GM21619 (cell line): ENCODE measurements at regions not wholly inside any gene's neighbourhood (a gene's known extent, or its start where the extent isn't known, plus 50 kb on each side); places are given as distances from the start of the nearest gene placed in this dataset.
"Not testable (repeated sequence)": the region's sequence is repeated elsewhere in the genome, so short reads cannot be mapped to it uniquely, and the experiment has no call there.

Experiments
- ATAC-seq: cut with Tn5 transposase; IDR thresholded peaks from one replicate; pipeline ENCODE4 v1.9.1; 2021; ENCODE audit not compliant: unreplicated experiment

DNA sequence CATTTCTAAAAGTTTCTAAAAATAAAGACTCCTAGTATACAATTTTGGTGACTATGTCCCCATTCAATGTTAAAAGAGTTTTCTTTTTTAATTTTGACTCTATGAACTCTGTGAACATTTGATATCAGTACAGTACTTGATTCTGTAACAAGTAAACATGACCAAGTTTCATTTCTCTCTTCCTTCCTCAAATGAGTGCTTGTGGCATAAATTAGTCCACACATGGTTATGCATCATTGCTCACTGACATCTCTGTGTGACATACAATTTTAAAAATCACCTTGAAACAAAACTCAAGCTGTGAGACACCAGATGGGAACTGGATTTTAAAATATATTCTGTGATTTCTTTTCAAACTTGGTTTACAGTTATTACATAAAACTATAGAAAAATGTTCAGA, 253.9 kb upstream of the MDGA2 start:
- ATAC-seq, result peak; percentile 86

DNA sequence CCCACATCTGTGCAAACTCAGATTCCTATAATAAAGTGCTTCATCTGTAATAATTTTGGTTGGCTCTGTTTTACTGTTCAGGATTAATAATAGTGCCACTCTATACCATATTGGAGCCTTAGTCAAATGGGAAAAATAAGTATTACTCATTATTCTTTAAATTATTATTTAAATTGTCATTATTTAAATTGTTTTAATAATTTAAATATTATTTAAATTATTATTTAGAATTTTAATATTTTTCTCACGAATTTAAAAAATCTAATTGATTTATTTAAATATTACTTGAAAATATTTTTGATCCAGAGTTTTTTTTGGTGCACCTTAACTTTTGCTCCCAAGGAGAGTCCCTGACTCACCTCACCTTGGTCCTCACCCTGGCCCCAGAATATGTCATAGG, 245.7 kb upstream of the MDGA2 start:
- ATAC-seq, result no peak

DNA sequence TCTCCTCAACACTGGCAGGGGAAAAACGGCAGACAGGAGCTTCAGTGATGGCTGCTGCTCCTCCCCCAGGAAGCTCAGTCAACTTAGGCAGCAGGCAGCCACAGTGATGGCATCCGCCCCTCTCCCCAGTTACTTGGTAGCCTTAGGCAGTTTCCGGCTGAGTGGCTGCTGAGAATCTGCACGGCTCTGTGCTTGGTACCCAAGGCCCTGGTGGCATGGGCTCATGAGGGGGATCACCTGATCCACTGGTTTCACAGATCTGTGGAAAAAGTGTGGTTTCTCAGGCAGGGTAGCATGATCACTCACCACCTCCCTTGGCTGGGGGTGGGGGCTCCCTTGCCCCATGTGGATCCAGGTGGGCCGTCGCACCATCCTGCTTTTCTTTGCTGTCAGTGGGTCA, 244.6 kb upstream of the MDGA2 start:
- no peak for ATAC-seq

DNA sequence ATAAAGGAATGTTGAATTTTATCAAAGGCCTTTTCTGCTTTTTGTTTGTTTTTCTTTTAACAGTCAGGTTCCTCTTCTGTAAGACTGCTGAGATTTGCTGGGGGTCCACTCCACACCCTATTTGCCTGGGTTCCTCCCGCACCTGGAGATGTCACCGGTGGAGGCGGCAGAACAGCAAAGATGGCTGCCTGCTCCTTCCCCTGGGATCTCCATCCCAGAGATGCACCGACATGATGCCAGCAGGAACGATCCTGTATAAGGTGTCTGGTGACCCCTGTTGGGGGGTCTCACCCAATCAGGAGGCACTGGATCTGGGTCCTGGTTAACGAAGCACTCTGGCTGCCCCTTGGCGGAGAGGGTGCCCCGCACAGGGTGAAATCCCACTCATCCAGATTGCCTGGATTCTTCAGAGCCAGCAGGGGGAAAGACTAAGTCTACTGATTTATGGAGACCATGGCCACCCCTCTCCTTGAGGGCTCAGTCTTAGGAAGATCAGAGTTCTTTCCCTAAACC, 244.0 kb upstream of the MDGA2 start:
- no peak for ATAC-seq

DNA sequence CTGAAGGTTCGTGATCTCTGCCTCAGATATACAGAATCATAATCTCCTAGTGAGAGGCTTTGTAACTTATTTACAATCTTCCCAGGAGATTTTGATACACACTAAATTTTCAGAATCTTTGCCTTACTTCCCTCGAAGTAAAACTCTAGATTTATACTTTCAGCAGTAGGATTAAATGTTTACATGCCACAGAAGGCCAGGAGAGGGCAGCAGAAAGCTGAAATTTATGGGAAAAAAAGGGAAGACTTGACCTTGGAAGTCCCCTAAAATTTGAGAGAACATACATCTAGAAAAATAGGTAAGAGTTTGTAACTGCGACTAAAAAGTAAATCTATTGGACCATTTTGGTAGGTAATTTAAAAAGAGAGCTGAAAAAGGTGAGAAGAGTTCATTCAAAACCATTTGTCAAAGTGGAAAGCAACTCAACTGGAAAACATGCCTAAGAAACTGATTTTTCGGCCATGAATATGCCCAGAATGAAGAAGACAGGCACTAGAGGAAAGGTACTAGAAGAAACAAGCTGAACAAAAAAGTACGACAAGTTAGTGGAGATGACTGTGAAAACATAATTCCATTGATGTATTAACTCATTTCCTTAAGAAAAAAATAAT, 242.0 kb upstream of the MDGA2 start:
- no peak for ATAC-seq

DNA sequence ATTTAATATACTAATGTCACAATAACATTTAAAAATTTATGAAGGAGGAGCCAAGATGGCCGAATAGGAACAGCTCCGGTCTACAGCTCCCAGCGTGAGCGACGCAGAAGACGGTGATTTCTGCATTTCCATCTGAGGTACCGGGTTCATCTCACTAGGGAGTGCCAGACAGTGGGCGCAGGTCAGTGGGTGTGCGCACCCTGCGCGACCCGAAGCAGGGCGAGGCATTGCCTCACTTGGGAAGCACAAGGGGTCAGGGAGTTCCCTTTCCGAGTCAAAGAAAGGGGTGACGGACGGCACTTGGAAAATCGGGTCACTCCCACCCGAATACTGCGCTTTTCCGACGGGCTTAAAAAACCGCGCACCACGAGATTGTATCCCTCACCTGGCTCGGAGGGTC, 225.7 kb upstream of the MDGA2 start:
- not testable (repeated sequence) for ATAC-seq

DNA sequence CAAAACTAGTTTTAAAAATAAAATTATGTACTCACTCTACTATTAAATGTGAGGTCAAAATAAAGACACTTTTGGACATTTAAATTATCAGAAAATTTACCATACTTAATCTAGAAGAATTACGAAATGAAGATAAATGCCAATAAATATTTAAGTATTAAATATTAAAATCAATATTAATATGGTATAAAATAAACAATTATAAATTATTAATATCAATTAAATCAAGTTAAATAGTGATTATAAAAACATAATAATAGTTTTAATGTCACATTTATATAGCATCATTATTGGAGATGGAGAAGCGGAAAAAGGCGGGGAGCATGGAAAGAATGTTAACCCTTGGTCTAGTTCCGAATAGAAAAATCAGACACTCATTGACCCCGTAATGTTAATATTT, 224.3 kb upstream of the MDGA2 start:
- no peak for ATAC-seq

DNA sequence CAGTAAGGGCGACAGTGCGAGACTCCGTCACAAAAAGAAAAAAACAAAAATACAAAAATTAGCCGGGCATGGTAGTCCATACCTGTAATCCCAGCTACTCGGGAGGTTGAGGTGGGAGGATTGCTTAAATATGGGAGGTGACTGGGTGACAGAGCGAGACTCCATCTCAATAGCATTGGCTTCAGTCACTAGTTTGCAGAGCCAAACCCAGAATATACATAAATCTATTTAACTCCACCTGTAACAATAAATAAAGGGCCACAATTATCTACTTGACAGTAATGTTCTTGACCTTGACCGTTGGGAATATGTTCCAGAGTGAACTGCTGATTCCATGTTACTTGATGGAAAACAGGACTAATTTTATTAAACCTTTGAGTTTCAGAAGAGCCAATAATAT, 198.9 kb upstream of the MDGA2 start:
- ATAC-seq, result no peak

DNA sequence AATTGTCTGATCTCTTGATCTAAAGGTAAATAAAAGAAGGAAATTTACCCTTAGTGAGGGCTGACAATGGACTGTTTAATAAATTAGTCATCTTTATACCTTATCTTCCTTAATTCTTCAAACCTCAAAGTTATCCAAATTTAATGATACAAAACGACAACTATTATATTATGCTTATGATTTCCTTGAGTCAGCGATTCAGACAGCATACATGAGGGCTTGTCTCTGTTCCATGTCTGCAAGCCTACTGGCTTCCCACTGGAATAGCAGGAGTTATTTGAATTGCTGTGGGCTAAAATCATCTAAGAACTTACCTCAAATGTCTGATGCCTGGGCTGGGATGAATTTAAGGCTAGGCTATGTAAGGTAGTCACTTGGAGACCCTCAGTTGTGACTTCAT, 197.2 kb upstream of the MDGA2 start:
- no peak for ATAC-seq

DNA sequence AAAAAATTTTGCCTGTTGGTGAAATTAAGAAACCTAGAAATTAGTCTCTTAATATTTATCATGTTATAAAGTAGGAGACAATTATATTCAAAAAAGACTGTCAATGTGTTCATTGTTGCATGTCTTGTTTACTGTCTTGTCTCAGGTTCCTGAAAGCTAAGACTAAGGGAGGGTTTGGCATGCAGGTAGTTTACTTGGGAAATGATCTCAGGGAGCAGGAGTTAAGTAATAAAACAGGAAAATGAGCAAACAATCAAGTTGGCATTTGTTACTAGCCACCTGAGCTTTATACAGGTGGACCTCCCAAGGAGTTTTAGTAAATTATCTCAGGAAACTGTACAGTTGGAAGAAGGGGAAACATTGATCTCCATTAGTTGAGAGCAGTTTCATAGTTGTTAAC, 188.0 kb upstream of the MDGA2 start:
- ATAC-seq, result no peak

DNA sequence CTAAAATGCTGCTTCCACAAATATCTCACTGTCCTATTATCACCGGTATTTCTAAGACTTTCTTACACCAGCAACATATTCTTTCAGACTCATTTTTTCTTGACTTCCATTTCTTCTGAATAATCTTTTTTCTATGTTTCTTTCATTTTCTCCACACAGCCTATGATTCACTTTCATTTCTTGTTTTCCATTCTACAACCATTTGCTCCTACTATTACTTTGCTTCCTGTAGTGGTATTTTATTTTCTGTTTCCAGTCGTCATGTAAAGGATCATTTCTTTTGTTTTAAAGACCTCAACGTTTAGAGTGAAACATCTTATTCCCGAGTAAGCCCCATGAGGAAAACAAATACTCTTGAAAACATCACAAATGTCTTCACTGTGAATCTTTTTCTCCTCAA, 182.2 kb upstream of the MDGA2 start:
- no peak for ATAC-seq

DNA sequence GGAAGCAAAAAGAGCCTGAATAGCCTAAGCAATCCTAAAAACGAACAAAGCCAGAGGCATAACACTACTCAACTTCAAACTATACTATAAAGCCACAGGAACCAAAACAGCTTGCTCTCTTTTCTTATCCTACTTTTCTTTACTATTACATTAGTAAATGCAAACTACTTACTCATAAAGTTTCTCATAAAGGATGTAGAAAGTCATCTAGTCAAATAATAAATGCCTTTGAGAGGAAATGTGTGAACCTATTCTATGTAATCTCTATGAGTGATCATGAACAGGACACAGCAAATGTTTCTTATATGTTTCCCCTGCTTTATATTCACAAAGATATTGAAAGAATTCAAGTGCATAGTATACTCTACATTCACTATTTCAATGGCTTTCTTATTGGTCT, 176.9 kb upstream of the MDGA2 start:
- no peak for ATAC-seq

DNA sequence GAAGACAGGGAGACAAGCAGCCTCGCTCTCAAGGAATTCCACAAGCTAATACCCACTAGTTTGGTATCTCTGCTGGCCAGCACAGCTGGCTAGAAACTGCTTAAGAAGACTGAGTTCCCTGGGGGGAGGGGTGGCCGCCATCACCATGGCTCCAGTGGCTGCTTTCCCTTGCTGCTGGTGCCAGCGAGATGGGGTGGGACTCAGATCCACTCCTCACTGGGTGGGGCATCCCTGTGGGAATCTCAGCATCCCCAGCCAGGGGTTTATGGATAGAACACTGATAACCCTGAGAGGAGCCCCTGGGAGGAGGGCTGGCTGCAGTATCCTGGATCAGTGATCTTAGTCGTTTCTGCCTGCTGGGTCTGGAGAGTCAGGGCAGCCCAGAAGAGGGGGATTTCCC, 170.6 kb upstream of the MDGA2 start:
- no peak for ATAC-seq

DNA sequence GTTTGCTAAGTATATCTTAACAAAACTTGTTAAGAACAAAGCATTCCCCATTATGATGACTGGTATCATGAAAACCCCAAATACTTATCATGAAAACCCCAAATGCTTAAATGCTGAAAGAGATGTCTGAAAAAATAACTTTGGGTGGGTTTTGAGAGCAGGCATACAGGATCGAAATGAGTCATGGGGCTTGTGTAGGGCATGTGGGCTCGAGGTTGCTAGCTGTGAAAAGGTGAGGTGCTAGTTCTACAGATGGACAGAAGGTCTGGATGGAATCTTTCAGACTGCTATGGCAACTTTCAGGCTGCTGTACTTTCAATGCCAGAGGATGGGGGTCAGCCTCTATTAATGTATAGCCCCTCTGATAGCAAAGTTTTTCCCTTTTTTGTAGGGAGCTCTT, 167.8 kb upstream of the MDGA2 start:
- ATAC-seq, result no peak

DNA sequence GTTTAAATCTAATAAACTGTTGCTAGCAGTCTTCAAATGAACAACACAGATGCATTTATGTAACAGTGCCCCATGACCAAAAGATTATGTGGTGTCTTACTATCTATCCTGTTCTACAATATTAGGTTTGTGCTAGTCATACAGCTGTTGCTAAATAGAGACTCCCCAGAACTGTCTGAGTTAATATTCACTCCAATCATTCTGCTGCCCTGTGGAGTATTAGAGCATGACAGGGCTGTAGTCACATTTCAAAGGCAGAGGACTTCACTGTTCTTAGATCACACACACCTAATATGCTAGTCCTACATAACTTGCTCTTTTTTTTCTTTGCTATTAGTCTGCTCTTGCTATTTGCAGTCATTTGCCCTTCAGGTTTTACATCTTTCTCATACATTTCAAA, 157.6 kb upstream of the MDGA2 start:
- no peak for ATAC-seq

DNA sequence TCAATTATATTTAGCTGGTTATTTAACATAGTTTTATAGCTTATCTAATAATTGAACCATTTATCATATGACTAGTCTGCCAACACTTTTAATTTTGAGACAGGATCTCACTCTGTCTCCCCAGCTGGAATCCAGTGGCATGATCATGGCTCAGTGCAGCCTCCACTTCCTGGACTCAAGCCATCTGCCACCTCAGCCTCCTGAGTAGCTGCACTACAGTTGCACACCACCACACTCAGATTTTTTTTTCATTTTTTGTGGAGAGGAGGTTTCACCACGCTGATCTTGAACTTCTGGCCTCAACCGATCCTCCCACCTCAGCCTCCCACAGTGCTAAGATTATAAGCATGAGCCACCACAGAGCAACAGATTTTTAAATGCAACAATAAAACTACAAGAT, 151.4 kb upstream of the MDGA2 start:
- no peak for ATAC-seq

DNA sequence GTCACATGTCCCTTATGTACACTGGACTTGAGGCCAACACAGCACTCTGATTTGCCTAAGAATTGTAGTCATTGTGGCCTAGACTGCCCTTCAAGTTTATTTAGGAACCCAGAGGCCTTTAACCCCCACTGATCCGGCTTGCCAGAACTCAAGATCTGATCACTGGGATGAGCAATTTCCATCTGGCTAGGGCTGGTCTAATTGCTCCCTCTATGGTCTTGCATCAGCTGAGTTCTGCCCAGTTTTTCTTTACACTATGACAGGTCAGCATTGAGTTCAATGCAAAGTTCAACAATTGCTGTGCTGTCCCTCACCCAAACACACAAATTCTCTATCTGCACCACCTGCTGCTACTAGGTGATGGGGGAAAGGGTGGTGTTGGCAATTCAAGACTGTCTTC, 146.9 kb upstream of the MDGA2 start:
- no peak for ATAC-seq

DNA sequence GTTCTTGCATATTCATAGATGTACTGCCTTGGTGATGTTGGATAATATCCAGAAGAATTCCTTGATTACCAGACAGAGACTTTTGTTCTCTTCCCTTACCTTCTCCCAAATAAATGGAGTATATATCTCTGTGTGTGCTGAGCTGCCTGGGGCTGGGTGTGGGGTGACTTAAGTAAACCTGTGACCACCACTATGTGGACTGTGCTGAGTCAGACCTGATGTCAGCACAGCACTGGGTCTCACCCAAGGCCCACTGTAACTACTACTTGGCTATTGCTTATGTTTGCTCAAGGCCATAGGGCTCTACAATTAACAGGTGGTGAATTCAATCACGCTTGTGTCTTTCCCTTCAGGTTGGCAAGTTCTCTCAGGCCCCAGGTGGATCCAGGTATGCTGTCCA, 145.7 kb upstream of the MDGA2 start:
- no peak for ATAC-seq

DNA sequence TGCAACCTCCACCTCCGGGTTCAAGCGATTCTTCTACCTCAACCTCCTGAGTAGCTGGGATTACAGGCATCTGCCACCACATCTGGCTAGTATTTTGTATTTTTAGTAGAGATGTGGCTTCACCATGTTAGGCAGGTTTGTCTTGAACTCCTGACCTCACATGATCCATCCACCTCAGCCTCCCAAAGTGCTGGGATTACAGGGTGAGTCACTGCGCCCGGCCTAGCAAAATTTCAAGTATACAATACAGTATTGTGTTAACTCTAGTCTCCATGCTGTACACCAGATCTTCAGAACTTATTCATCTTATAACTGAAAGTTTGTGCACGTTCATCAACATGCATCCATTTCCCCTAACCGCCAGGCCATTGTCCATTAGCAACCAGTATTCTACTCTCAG, 115.1 kb upstream of the MDGA2 start:
- no peak for ATAC-seq

DNA sequence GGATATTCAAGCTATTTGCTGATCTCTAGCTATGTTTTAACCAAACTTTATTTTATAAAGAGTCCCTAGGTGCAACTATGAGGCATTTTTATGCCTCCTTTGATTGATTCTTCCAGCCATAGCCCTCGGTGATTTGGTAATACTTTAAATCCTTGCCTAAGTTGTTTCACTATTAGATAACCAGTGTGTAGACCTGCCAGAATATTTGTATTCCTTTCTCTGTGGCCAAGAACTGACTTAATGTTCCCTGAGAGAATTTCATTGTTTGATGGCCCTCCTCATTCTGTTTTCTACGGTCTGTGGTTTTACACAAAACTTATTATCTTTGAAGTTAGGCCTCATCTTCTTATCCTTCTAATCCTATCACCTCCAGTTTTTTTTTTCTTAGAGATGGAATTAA, 109.7 kb upstream of the MDGA2 start:
- no peak for ATAC-seq

DNA sequence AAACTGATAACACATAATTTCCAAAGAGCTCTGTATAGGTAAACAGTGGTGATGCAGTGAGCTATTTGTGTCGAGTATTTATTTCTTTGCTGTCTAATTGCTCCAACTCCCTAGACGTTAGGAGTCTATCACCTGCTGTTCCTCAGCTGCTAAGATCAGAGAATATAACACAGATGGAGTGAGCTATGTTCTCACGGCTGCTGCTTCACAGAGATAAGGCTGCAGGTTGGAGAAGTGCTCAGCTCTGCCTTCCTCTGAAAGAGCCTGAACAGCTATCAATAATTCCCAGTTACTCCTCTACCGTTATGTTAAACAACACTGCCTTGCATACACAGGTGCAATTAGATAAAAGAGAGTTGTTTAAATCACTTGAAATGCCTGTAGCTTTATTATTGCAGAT, 103.2 kb upstream of the MDGA2 start:
- no peak for ATAC-seq

DNA sequence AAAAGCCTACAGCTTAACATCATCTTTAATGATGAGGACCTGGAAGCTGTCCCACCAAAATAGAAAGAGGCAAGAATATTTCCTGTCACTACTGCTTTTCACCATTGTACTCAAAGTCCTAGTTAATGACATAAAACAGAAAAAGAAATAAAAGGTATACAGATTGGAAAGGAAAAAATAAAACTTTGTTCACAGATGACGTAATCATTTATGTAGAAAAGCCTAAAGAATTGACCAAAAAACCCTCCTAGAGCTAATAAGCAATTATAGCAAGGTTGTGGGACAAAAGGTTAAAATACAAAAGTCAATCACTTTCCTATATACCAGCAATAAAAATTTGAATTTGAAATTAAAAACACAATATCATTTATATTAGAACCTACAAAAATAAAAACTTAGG, 97.2 kb upstream of the MDGA2 start:
- ATAC-seq, result no peak

DNA sequence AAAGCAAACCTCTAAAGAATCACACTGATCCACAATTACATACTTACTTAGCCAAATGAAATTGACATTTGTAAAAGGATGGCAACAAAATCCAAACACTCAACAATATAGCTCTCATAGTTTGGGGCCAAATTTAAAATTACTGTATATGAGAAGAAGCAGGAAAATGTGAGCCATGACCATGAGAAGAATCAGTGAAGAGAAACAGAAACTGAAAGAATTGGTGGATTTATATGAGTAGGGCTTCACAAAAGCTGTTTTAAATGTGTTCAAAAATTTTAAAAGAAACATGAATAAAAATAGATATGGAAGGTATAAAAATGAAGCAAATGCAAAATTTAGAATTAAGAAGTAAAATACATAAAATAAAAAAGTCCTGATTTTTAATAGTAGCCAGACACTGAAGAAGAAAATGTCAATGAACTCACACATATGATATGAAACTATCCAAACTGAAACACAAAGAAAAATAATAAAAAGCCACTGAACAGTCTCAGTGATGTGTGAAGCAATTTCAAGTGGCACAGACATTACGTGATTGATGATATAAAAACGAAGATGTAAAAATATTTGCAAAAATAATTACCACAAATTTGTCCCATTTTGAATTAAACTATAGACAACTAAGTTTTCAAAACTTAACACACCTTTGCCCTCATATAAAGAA, 87.9 kb upstream of the MDGA2 start:
- no peak for ATAC-seq
